GM23338 (cell line): ENCODE measurements at regions not wholly inside any gene's neighbourhood (a gene's known extent, or its start where the extent isn't known, plus 50 kb on each side); places are given as distances from the start of the nearest gene placed in this dataset.

Experiments
- CTCF ChIP-seq, 2 experiments: fragments of 200-600 bp in 1 of 2; sonication (generic) in 1 of 2; conservative IDR thresholded peaks; 2 replicates each; pipeline versions ENCODE4 v1.5.1 to v1.6.1; 2016 to 2017; ENCODE audit warnings: antibody characterized with exemption in 2 of 2, low read depth in 2 of 2, mild to moderate bottlenecking in 2 of 2, moderate library complexity in 1 of 2
- EZH2 ChIP-seq: fragments of 200-600 bp; sonication (generic); IDR thresholded peaks from one replicate; pipeline ENCODE4 v1.8.0; 2017; ENCODE audit warnings: antibody characterized with exemption, mild to moderate bottlenecking, low read depth; ENCODE audit not compliant: unreplicated experiment
- EZH2phosphoT487 ChIP-seq: fragments of 200-600 bp; sonication (generic); IDR thresholded peaks from one replicate; pipeline ENCODE4 v1.8.1; 2018; ENCODE audit warnings: antibody characterized with exemption; ENCODE audit not compliant: unreplicated experiment

GRCh38 chr3:99470841-99471240, 167.6 kb upstream of the COL8A1 start:
- TF ChIP-seq CTCF (conservative IDR thresholded peaks at IDR 0.05; ENCODE audit: low read depth in 2 of 2) = no peak
- no peak for TF ChIP-seq EZH2phosphoT487
- no peak for TF ChIP-seq EZH2
